ENCODE measurements at regions not wholly inside any gene's neighbourhood (a gene's known extent, or its start where the extent isn't known, plus 50 kb on each side); places are given as distances from the start of the nearest gene placed in this dataset.
"Not testable (repeated sequence)": the region's sequence is repeated elsewhere in the genome, so short reads cannot be mapped to it uniquely, and the experiment has no call there.

DNA sequence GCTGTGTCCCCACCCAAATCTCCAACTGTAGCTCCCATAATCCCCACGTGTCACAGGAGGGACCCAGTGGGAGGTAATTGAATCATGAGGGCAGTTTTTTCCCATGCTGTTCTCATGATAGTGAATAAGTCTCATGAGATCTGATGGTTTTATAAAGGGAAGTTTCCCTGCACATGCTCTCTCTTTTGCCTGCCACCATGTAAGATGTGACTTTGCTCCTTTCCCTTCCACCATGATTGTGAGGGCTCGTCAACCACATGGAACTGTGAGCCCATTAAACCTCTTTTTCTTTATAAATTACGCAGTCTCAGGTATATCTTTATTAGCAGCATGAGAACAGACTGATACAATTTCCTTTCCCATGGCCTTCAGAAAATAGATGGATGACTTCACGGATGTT lies 76.8 kb upstream of the ATP8B1 start:
- not testable (repeated sequence) for DNase-seq

- DNase-seq: no peak
Observed at GRCh38 chr18:57869221-57869620, 66.1 kb upstream of the ATP8B1 start.

GRCh38 chr18:57866355-57866754 lies 63.2 kb upstream of the ATP8B1 start:
- DNase-seq: no peak

DNA sequence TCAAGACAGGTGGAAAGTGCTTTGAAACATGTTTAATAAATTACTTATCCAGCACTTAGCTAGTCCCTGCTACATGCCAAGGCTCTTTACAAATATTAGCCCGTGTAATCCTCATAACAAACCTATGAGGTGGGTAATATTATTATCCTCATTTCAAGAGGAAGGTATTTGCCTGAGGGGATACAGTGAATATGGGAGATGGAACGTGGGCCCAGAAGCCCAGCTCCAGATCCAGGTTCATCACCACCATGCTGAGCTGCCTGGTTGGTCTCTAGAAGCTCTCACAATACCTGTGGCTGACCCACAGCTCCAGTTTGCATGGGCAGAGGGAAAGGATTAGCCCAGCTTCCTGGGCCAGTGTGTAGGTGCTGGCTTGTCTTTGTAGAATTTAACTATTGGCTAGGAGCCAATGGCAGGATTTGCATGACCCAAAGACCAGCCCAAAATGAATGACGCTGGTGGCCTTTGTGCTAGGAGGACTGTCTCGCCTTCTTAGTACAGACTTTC lies 61.6 kb upstream of the ATP8B1 start:
- DNase-seq: no peak

GRCh38 chr18:57863706-57864105 lies 60.6 kb upstream of the ATP8B1 start:
- no peak for DNase-seq

DNA sequence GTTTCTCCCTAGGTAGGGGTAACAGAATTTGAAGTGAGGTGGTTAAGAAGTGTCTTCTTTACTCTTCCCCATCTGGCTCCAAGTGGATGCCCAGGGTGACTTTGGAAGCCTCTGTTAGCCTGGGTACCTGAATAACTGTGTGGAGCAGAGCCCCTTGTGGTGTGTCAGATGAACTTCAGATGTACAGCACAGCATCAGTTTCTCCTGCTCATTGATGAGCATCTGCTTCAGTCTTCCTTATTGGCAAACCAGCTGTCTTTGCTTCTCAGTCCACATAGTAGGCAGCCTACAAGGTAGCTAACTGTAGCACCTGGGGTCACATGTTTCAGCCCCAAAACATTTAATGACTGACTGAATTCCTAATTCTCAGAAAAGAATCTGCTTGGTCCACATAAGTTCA lies 56.2 kb upstream of the ATP8B1 start:
- DNase-seq: no peak

- DNase-seq: no peak
Observed at GRCh38 chr18:57856557-57857280, 53.6 kb upstream of the ATP8B1 start.

DNA sequence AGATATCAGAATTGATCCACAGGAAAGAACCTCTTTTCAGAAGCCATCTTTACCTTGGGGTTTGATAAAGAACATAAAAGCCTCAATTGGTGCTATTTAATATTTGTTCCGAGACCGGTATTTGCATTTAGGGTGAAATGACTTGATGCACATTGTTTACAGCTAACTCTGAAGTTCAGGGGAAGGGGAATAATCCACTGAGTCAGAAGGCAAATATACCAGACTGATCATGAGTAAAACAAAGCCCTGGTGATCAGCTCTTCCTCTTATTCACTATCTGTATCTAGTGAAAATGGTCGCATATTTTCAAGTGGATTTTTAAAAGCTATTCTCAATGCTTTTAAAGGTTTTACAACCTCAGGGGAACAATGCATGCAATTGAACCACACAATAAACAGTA lies 53.0 kb upstream of the ATP8B1 start:
- no peak for DNase-seq

GRCh38 chr18:57855551-57855950 lies 52.4 kb upstream of the ATP8B1 start:
- no peak for DNase-seq

GRCh38 chr18:57854726-57855125 lies 51.6 kb upstream of the ATP8B1 start:
- no peak for DNase-seq

DNA sequence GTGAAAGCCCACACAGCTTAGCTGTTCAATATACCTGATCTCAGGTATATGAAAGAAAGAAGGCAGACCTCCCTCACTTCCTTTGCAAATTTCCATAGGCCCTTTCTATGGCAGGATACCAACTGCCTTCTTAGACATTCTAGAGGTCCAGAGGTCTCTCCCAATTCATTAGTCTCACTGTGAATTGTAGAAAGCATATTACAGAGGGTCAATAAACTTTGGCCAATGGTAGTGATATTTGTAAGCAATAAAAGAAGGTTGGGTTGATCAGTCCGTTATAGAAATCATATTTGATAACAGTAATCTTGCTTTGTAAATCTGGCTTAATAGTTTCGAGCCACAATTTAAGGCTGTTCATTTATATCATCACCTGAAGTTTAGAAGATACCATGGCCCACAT lies 50.7 kb upstream of the ATP8B1 start:
- no peak for DNase-seq

GRCh38 chr18:57853133-57853532 lies 50.0 kb upstream of the ATP8B1 start:
- DNase-seq: no peak
